CD4-positive, alpha-beta T cell treated with Interleukin-2 at 100 ng/mL for 4 hours (primary cell): ENCODE measurements at regions not wholly inside any gene's neighbourhood (a gene's known extent, or its start where the extent isn't known, plus 50 kb on each side); places are given as distances from the start of the nearest gene placed in this dataset.

ENCODE experiments used
- DNase-seq: peaks from one replicate; pipeline ENCODE4 v3.0.0-alpha.2; 2020; ENCODE audit warnings: low spot score

GRCh38 chr6:9942131-9942530 lies 472.7 kb downstream of the TFAP2A start:
- no peak for DNase-seq

DNA sequence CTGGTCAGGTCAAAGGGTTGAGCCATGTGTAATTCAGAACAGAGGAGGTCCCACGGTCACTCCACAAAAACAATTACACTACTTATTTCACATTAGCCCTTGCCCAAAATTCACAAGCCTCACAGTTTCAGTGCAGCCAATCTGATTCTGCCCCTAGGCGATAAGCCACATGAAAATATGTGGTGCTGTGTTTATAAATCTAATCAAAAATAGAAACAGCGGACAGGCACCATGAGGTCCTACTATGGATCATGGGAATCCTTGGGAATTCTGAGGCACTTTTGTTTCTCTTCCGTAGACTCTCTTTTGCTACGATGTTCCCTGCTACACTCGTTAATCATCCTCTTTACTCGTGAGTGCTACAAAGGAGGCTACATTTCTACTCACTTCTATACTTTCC lies 476.1 kb downstream of the TFAP2A start:
- no peak for DNase-seq

- DNase-seq, result no peak
Measured at GRCh38 chr6:9937031-9937763, 477.7 kb downstream of the TFAP2A start.

DNA sequence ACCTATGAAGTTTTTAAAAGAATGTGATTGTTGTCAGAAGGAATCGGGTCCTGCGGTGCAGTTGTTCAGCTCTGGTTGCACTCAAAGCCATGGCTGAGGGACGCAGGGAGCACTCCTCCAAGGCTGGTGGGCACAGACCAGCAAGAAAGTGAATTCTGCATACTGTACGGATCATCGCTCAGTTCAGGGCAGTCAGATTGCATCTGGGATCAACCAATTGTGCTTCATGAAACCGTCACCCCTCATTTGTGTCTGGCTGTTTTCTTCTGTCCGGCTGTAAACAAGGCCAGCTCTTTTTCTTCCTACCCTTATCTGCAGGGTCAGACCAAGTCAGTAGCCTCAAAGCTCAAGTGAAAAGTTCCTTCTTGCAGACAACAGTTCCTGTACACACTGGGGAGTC lies 478.3 kb downstream of the TFAP2A start:
- no peak for DNase-seq

- no peak for DNase-seq
Measured at GRCh38 chr6:9933677-9934076, 481.2 kb downstream of the TFAP2A start.

GRCh38 chr6:9927275-9927674 lies 487.6 kb downstream of the TFAP2A start:
- no peak for DNase-seq

- DNase-seq, result no peak
Measured at GRCh38 chr6:9924971-9925370, 489.9 kb downstream of the TFAP2A start.

GRCh38 chr6:9921366-9921765 lies 493.5 kb downstream of the TFAP2A start:
- DNase-seq, result no peak

- no peak for DNase-seq
Measured at GRCh38 chr6:9914951-9915350, 499.9 kb downstream of the TFAP2A start.

- no peak for DNase-seq
Measured at GRCh38 chr6:9901376-9901775, 513.5 kb downstream of the TFAP2A start.

DNA sequence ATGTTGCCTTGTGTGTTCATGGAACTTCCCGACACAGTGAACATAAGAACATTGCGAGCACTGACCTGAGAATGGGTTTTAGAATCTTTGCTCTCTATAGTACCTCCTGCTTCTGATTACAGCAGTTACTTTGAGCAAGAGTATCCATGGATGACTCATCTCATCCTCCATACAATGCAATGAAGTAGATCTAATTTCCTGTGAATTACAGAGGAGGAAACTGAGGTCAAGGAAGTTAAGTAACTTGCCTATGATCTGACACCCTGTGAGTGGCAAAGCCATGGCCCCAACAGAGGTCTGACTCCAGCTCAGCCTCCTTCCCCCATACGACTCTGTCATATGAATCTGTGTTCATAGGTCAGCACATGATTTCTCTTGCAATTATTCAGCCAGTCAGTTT lies 518.1 kb downstream of the TFAP2A start:
- DNase-seq, result no peak

DNA sequence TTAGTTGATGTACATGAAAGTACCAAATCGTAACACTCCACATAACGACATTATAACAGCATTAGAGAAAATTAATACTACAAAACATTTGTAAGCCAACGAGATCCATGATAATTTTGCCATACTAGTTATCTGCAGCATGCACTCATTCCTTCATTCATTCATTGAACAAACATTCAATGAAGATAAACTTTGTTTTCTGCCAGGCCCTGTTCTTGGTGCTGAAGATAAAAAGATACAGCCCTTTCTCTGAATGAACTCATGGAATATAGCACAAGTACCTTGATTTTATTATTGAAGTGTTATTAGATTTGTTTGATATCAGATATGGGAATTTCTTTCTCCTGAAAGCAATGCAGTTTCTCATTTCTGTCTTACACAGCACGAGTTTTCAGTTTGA lies 524.0 kb downstream of the TFAP2A start:
- DNase-seq, result no peak

DNA sequence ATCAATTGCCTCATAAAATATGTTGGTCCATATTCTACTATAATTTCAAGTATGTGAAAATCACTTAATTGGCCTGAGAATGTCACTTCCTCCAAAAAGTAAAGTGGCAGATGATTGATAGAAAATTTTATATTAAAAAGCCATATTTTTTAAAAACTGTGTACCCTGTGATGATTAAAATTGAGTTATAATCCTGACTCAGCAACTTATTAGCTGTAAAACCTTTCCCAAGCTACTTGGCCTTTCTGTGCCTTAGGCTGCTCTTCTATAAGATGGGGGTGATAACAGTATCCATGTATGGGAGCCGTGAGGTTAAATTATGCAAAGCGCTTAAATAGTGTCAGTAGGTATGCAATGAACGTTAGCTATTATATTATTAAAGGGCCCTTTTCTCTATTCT lies 524.4 kb downstream of the TFAP2A start:
- DNase-seq, result no peak

DNA sequence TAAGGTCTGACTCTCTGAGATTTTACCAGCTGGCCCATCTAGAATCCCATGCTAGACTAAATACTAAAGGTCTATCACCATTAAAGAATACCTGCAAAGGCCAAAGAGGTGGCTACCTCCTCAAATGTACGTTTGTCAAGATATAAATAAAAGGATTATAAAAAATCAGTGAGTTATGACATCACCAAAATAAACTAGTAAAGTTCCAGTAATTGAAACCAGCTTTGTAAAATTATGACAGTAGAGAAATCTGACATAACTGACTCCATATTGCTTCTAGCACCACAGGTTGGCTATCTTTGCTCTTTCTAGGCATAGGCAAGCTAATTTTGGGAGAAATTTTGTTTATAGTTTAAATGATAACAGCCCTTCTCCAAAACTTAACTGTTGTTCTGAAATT lies 536.3 kb downstream of the TFAP2A start:
- DNase-seq, result no peak

- no peak for DNase-seq
Measured at GRCh38 chr6:9875605-9876353, 539.1 kb downstream of the TFAP2A start.

DNA sequence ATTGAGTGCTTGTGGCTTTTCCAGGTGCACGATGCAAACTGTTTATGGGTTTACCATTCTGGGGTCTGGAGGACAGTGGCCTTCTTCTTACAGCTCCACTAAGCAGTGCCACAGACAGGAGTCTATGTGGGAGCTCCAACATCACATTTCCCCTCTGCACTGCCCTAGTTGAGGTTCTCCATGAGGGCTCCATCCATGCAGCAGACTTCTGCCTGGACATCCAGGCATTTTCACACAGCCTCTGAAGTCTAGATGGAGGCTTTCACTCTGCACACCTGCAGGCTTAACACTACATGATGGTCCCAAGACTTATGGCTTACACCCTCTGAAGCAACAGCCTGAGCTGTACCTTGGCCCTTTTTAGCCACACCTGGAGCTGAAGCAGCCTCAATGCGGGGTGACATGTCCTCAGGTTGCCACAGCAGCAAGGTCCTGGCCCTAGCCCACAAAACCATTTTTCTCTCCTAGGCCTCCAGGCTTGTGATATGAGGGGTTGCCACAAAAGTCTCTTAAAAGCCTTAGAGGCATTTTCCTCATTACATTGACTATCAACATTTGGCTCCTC lies 552.2 kb downstream of the TFAP2A start:
- DNase-seq, result no peak

GRCh38 chr6:9851541-9852380 lies 563.1 kb downstream of the TFAP2A start:
- no peak for DNase-seq

DNA sequence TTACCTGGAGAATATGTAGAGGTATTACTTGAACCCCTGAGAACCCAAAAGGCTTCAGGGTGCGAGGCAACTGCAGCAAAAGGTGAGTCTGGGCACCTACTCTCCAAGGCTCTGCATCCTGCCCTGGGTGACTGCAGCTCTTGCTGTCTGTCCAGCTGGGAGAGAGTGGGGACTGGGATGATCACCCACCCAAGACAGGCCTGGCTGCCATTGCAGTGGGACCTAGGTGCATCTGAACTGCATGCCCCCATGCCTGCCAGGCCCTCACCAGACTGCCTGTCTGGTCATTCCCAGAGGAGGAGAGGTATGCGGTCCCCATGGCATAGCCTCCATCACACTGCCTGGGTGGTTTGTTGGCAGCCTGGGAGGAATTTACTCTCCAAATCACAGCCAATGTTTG lies 563.9 kb downstream of the TFAP2A start:
- no peak for DNase-seq

- DNase-seq, result no peak
Measured at GRCh38 chr6:9848094-9848493, 566.8 kb downstream of the TFAP2A start.

GRCh38 chr6:9841886-9842725 lies 572.8 kb downstream of the TFAP2A start:
- no peak for DNase-seq

- no peak for DNase-seq
Measured at GRCh38 chr6:9834233-9834632, 580.6 kb downstream of the TFAP2A start.

GRCh38 chr6:9831783-9832182 lies 583.1 kb downstream of the TFAP2A start:
- no peak for DNase-seq
